Heart right ventricle (tissue), 16 donors: ENCODE measurements at regions not wholly inside any gene's neighbourhood (a gene's known extent, or its start where the extent isn't known, plus 50 kb on each side); places are given as distances from the start of the nearest gene placed in this dataset.

Experiments used
- ATAC-seq, 8 donors: fragments of 200-7000 bp; cut with Tn5 transposase; one replicate each; pipeline ENCODE4 v1.9.1; 2020; ENCODE audit warnings: mild to moderate bottlenecking in 8 of 8, moderate library complexity in 8 of 8, moderate number of reproducible peaks in 1 of 8
- DNase-seq, 2 donors: peaks; one replicate each; pipeline ENCODE4 v3.0.0-alpha.2; 2020
- H3K27ac ChIP-seq, 10 donors: fragments of 200-600 bp; sonication (generic) in 2 of 10; one replicate each; pipeline versions ENCODE4 v1.5.0 to v1.8.0; 2020 to 2022; ENCODE audit warnings: mild to moderate bottlenecking in 3 of 10
- H3K27me3 ChIP-seq, 7 donors: fragments of 200-600 bp; one replicate each; pipeline ENCODE4 v1.8.0; 2021 to 2022; ENCODE audit warnings: mild to moderate bottlenecking in 2 of 7
- H3K36me3 ChIP-seq, 9 donors: fragments of 200-600 bp; sonication (generic) in 1 of 9; one replicate each; pipeline versions ENCODE4 v1.5.0 to v1.8.0; 2020 to 2022; ENCODE audit warnings: mild to moderate bottlenecking in 2 of 9
- H3K4me1 ChIP-seq, 9 donors: fragments of 200-600 bp; sonication (generic) in 1 of 9; one replicate each; pipeline versions ENCODE4 v1.5.0 to v1.8.0; 2020 to 2022; ENCODE audit warnings: mild to moderate bottlenecking in 4 of 9
- H3K4me3 ChIP-seq, 10 donors: fragments of 200-600 bp; sonication (generic) in 2 of 10; one replicate each; pipeline versions ENCODE4 v1.5.0 to v1.8.0; 2020 to 2022; ENCODE audit warnings: mild to moderate bottlenecking in 7 of 10, moderate library complexity in 2 of 10
- H3K9me3 ChIP-seq, 11 donors: fragments of 200-600 bp in 10 of 11; sonication (generic) in 2 of 11; one replicate each; pipeline versions ENCODE4 v1.5.0 to v1.8.0; 2013 to 2022; ENCODE audit warnings: mild to moderate bottlenecking in 2 of 11, control low read depth in 1 of 11, moderate library complexity in 1 of 11
- WGBS, 2 donors: extraction: QIAGEN DNeasy Blood & Tissue Kit; methylation state at CpG; one replicate each; pipeline ENCODE4 v1.1.7; 2013; ENCODE audit warnings: inconsistent platforms in 1 of 2; 5-methylcytosine and 5-hydroxymethylcytosine counted together
- intact Hi-C, 10 donors: fragments of 100-400 bp; cut with DNase I; formaldehyde crosslinking; loops; one replicate each; pipeline versions ENCODE4 v1.11.1 to v1.14.2; 2022
- TF ChIP-seq, protein P1 (sequence below), 9 donors: fragments of 200-600 bp; sonication (generic) in 2 of 9; IDR thresholded peaks; one replicate each; pipeline versions ENCODE4 v1.5.0 to v1.8.0; 2021 to 2022; ENCODE audit warnings: antibody characterized with exemption in 9 of 9, mild to moderate bottlenecking in 5 of 9, moderate library complexity in 1 of 9
- donor health status: Arrhythmogenic right ventricular cardiomyopathy.
- donor health status: ischemic (EF 13 %, LVEDD 7.1; RV severe dilation, severe dysfunction).
- donor health status: healthy with polysubstance abuse.
- donor health status: DM: no; HTN: yes; CAD: no.
- donor health status: DM: no; HTN: no; CAD: no.
- donor health status: ischemic (EF 25% LVEDD 6.9; RV normal size, moderate dysfunction).
- donor health status: ischemic (EF 25% LVEDD 5.7; RV mildly dilated, moderate dysfunction).
- donor health status: healthy.
- donor health status: DM: yes; HTN: yes; CAD: no.
- donor health status: Ischemic cardiomyopathy.
- donor health status: ischemic (EF 35%, LVEDD 5.7; RV mildly dilated, moderate dysfunction).
- donor health status: nonischemic (EF 11% LVEDD 7.7; RV severe dilation, severe dysfunction).
- donor health status: DM: yes; HTN: yes; CAD: no.
- donor health status: PGD.
- donor health status: ischemic (EF 29% LVEDD 5.4; RV normal size, mild dysfunction).
- donor health status: nonischemic (EF 23%, LVEDD 6.1; RV moderate dilation, normal function).

GRCh38 chr15:35885870-35886269 is 339.9 kb upstream of the DPH6 start:
- no peaks in the 10 kb centered on the region for H3K9me3 ChIP-seq
- H3K27me3 ChIP-seq: no peaks in the 10 kb centered on the region
- intact Hi-C loops: loop anchor here in 1 of 10 donors (10.0 kb wide), 1 partner anchor 59 kb away; no protein-coding TSS in a partner anchor
- no peak for DNase-seq
- no peak overlapping the region for H3K4me3 ChIP-seq
- no peaks in the 10 kb centered on the region for H3K4me1 ChIP-seq
- H3K36me3 ChIP-seq: no peaks in the 10 kb centered on the region
- 97 to 100% methylated on average over 1 of the region's 1 CpG for whole genome bisulfite sequencing, 2 donors
- TF ChIP-seq, protein P1, sequence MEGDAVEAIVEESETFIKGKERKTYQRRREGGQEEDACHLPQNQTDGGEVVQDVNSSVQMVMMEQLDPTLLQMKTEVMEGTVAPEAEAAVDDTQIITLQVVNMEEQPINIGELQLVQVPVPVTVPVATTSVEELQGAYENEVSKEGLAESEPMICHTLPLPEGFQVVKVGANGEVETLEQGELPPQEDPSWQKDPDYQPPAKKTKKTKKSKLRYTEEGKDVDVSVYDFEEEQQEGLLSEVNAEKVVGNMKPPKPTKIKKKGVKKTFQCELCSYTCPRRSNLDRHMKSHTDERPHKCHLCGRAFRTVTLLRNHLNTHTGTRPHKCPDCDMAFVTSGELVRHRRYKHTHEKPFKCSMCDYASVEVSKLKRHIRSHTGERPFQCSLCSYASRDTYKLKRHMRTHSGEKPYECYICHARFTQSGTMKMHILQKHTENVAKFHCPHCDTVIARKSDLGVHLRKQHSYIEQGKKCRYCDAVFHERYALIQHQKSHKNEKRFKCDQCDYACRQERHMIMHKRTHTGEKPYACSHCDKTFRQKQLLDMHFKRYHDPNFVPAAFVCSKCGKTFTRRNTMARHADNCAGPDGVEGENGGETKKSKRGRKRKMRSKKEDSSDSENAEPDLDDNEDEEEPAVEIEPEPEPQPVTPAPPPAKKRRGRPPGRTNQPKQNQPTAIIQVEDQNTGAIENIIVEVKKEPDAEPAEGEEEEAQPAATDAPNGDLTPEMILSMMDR (IDR thresholded peaks at IDR 0.05): no peak
- no peak overlapping the region for H3K27ac ChIP-seq
- no peak for ATAC-seq

DNA sequence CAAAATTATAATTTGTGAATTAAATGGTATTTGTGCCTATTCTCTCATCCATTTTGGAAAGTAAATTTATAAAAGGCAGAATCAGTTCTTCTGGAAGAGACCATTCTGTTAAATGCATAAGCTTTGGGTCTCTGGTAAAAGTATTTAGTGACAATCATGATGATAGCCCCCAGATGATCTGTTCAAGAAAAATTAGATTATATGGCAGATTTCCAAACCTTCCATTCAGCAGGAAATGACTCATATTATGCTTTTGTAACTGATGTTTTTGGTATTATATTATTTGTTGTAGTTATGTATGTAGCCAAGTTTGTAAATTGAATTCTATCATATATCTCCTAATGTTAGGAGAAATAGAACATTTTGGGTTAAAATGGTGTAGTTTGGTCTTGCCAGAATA is 340.8 kb upstream of the DPH6 start:
- no peak for DNase-seq
- Histone ChIP-seq H3K4me3 (no peak overlapping the region), H3K36me3 (no peaks in the 10 kb centered on the region), H3K4me1 (no peaks in the 10 kb centered on the region), H3K9me3 (no peaks in the 10 kb centered on the region), H3K27ac (no peak overlapping the region), H3K27me3 (no peaks in the 10 kb centered on the region)
- TF ChIP-seq, protein P1 (IDR thresholded peaks at IDR 0.05): no peak
- intact Hi-C loops: loop anchor here in 1 of 10 donors (10.0 kb wide), 1 partner anchor 58 kb away; no protein-coding TSS in a partner anchor
- ATAC-seq: no peak

- H3K36me3 ChIP-seq: no peaks in the 10 kb centered on the region
- no peak overlapping the region for H3K4me3 ChIP-seq
- no peak for ATAC-seq
- H3K27me3 ChIP-seq: no peaks in the 10 kb centered on the region
- intact Hi-C loops: loop anchor here in 1 of 10 donors (10.0 kb wide), 1 partner anchor 56 kb away; no protein-coding TSS in a partner anchor
- WGBS, 2 donors: 80 to 93% methylated on average over 1 of the region's 1 CpG
- no peak overlapping the region for H3K27ac ChIP-seq
- no peaks in the 10 kb centered on the region for H3K4me1 ChIP-seq
- no peaks in the 10 kb centered on the region for H3K9me3 ChIP-seq
- DNase-seq: no peak
- TF ChIP-seq, protein P1 (IDR thresholded peaks at IDR 0.05): no peak
Measured at GRCh38 chr15:35888815-35889214, 342.9 kb upstream of the DPH6 start.

GRCh38 chr15:35907511-35907910 is 361.5 kb upstream of the DPH6 start:
- Histone ChIP-seq H3K27ac (no peak overlapping the region), H3K4me3 (no peak overlapping the region), H3K27me3 (no peaks in the 10 kb centered on the region), H3K4me1 (peaks cover 0 to 14% (median 0%) of the 10 kb centered on the region in 9 donors), H3K9me3 (no peaks in the 10 kb centered on the region), H3K36me3 (no peaks in the 10 kb centered on the region)
- intact Hi-C loops: no loop called here
- TF ChIP-seq, protein P1 (IDR thresholded peaks at IDR 0.05): no peak
- DNase-seq: no peak
- ATAC-seq: no peak
- whole genome bisulfite sequencing, 2 donors: 25 to 40% methylated on average over 3 of the region's 3 CpGs
